ENCODE measurements at regions not wholly inside any gene's neighbourhood (a gene's known extent, or its start where the extent isn't known, plus 50 kb on each side); places are given as distances from the start of the nearest gene placed in this dataset.

- no peak for TF ChIP-seq POLR2A (IDR thresholded peaks at IDR 0.05)
- TF ChIP-seq EP300 (IDR thresholded peaks at IDR 0.05), result no peak
- TF ChIP-seq CTCF (IDR thresholded peaks at IDR 0.05), result no peak
These were observed 100.2 kb downstream of the GYPC start for GRCh38 chr2:126756125-126756524.
